Gastrocnemius medialis (tissue), 4 donors: ENCODE measurements at regions not wholly inside any gene's neighbourhood (a gene's known extent, or its start where the extent isn't known, plus 50 kb on each side); places are given as distances from the start of the nearest gene placed in this dataset.

Source experiments
- ATAC-seq, 2 donors: fragments of 150-250 bp; one replicate each; pipeline ENCODE4 v1.9.1; 2016
- DNase-seq, 2 donors: peaks; one replicate each; pipeline ENCODE4 v3.0.0-alpha.2; 2019
- H3K27ac ChIP-seq, 4 donors: fragments of 200-600 bp; sonication (generic); 1 replicate in 1 of 4; 2 replicates in 3 of 4; pipeline ENCODE4 v1.5.1; 2016 to 2018; ENCODE audit warnings: mild to moderate bottlenecking in 2 of 4, moderate library complexity in 1 of 4
- H3K27me3 ChIP-seq, 3 donors: fragments of 200-600 bp; sonication (generic) in 2 of 3; 1 replicate in 1 of 3; 2 replicates in 2 of 3; pipeline versions ENCODE4 v1.5.1 to v1.6.0; 2016 to 2019; ENCODE audit warnings: mild to moderate bottlenecking in 1 of 3, moderate library complexity in 1 of 3
- H3K36me3 ChIP-seq, 2 donors: fragments of 200-600 bp; sonication (generic) in 1 of 2; one replicate each; pipeline ENCODE4 v1.5.1; 2017 to 2018
- H3K4me1 ChIP-seq, 2 donors: fragments of 200-600 bp; sonication (generic) in 1 of 2; one replicate each; pipeline ENCODE4 v1.5.1; 2016 to 2017; ENCODE audit warnings: mild to moderate bottlenecking in 2 of 2
- H3K4me3 ChIP-seq, 4 donors: fragments of 200-600 bp; sonication (generic) in 3 of 4; 1 replicate in 1 of 4; 2 replicates in 3 of 4; pipeline ENCODE4 v1.5.1; 2016 to 2019; ENCODE audit warnings: mild to moderate bottlenecking in 2 of 4
- H3K9me3 ChIP-seq, 3 donors: fragments of 200-600 bp; sonication (generic) in 2 of 3; 1 replicate in 1 of 3; 2 replicates in 2 of 3; pipeline ENCODE4 v1.5.1; 2016 to 2019
- CTCF ChIP-seq, 5 experiments: fragments of 450-650 bp in 3 of 5; fragments of 200-600 bp in 2 of 5; sonication (generic) in 2 of 5; IDR thresholded peaks in 4 of 5; conservative IDR thresholded peaks in 1 of 5; 1 replicate in 4 of 5; 2 replicates in 1 of 5; pipeline ENCODE4 v1.5.1; 2016 to 2019; ENCODE audit warnings: antibody characterized with exemption in 5 of 5, mild to moderate bottlenecking in 3 of 5, moderate library complexity in 3 of 5
- POLR2A ChIP-seq, 2 donors: fragments of 450-650 bp; IDR thresholded peaks; one replicate each; pipeline ENCODE4 v1.6.1; 2017; ENCODE audit warnings: antibody characterized with exemption in 2 of 2, mild to moderate bottlenecking in 2 of 2, moderate library complexity in 2 of 2
- in situ Hi-C, 4 donors: fragments of 200-750 bp; cut with MboI; loops; one replicate each; pipeline versions ENCODE4 v1.15.0 to v1.8.0; 2017; ENCODE audit warnings: low sequenced_read_pairs in 4 of 4
- intact Hi-C: fragments of 100-400 bp; cut with DNase I; formaldehyde crosslinking; loops from one replicate; pipeline ENCODE4 v1.15.1; 2023; ENCODE audit warnings: low total_unique reads

GRCh38 chr4:79081973-79082372, 142.7 kb upstream of the PAQR3 start:
- Histone ChIP-seq H3K4me1 (peaks cover 0 to 17% of the 10 kb centered on the region in 2 donors), H3K9me3 (peaks cover 0 to 10% (median 0%) of the 10 kb centered on the region in 3 donors), H3K36me3 (no peaks in the 10 kb centered on the region), H3K27ac (peak overlapping the region; percentile 74 to 83 (median 76)), H3K4me3 (no peak overlapping the region), H3K27me3 (no peaks in the 10 kb centered on the region)
- ATAC-seq (no peak), DNase-seq (no peak)
- TF ChIP-seq POLR2A (IDR thresholded peaks at IDR 0.05) (no peak), CTCF (IDR thresholded peaks at IDR 0.05 in 4 of 5, conservative IDR thresholded peaks at IDR 0.05 in 1 of 5) (no peak)
- intact Hi-C loops (no loop called here), in situ Hi-C loops (no loop called here)

- in situ Hi-C loops: no loop called here
- ATAC-seq: peak; percentile 65 to 72
Measured at GRCh38 chr4:79078339-79078738, 139.1 kb upstream of the PAQR3 start.

GRCh38 chr4:79074040-79074439, 134.8 kb upstream of the PAQR3 start:
- in situ Hi-C loops: no loop called here
- no peak for TF ChIP-seq POLR2A (IDR thresholded peaks at IDR 0.05)
- TF ChIP-seq CTCF (IDR thresholded peaks at IDR 0.05 in 4 of 5, conservative IDR thresholded peaks at IDR 0.05 in 1 of 5): no peak

More at GRCh38 chr4:79078339-79078738, 139.1 kb upstream of the PAQR3 start:
- DNase-seq: peak; percentile 44 to 76
- peaks cover 0 to 13% (median 0%) of the 10 kb centered on the region in 3 donors for H3K9me3 ChIP-seq
- no peaks in the 10 kb centered on the region for H3K27me3 ChIP-seq
- H3K27ac ChIP-seq: peak overlapping the region; percentile 30 to 83 (median 62)
- H3K4me1 ChIP-seq: peaks cover 0 to 7% of the 10 kb centered on the region in 2 donors
- intact Hi-C loops: no loop called here
- H3K4me3 ChIP-seq: no peak overlapping the region
- no peaks in the 10 kb centered on the region for H3K36me3 ChIP-seq
- TF ChIP-seq CTCF (IDR thresholded peaks at IDR 0.05 in 4 of 5, conservative IDR thresholded peaks at IDR 0.05 in 1 of 5) (no peak), POLR2A (IDR thresholded peaks at IDR 0.05) (no peak)

GRCh38 chr4:79073471-79073870, 134.2 kb upstream of the PAQR3 start:
- DNase-seq (no peak), ATAC-seq (no peak)
- no peaks in the 10 kb centered on the region for H3K4me1 ChIP-seq
- in situ Hi-C loops: no loop called here
- no peak overlapping the region for H3K27ac ChIP-seq
- H3K9me3 ChIP-seq: peaks cover 0 to 6% (median 0%) of the 10 kb centered on the region in 3 donors
- intact Hi-C loops: no loop called here
- no peak for TF ChIP-seq CTCF (IDR thresholded peaks at IDR 0.05 in 4 of 5, conservative IDR thresholded peaks at IDR 0.05 in 1 of 5)
- no peak for TF ChIP-seq POLR2A (IDR thresholded peaks at IDR 0.05)
- H3K27me3 ChIP-seq: no peaks in the 10 kb centered on the region
- H3K4me3 ChIP-seq: no peak overlapping the region
- H3K36me3 ChIP-seq: no peaks in the 10 kb centered on the region

More at GRCh38 chr4:79074040-79074439, 134.8 kb upstream of the PAQR3 start:
- Histone ChIP-seq H3K27me3 (no peaks in the 10 kb centered on the region), H3K4me3 (no peak overlapping the region), H3K36me3 (no peaks in the 10 kb centered on the region), H3K9me3 (peaks cover 0 to 6% (median 0%) of the 10 kb centered on the region in 3 donors), H3K27ac (no peak overlapping the region), H3K4me1 (no peaks in the 10 kb centered on the region)
- intact Hi-C loops: no loop called here
- ATAC-seq: no peak
- no peak for DNase-seq

GRCh38 chr4:79065262-79065661, 126.0 kb upstream of the PAQR3 start:
- intact Hi-C loops (no loop called here), in situ Hi-C loops (no loop called here)
- Histone ChIP-seq H3K27ac (peak overlapping the region in 1 of 4 donors; percentile 2), H3K36me3 (no peaks in the 10 kb centered on the region), H3K9me3 (no peaks in the 10 kb centered on the region), H3K4me3 (no peak overlapping the region), H3K4me1 (no peaks in the 10 kb centered on the region), H3K27me3 (no peaks in the 10 kb centered on the region)
- ATAC-seq (peak; percentile 80 to 88), DNase-seq (peak; percentile 13 to 49)
- TF ChIP-seq POLR2A (IDR thresholded peaks at IDR 0.05): no peak
